NOMO-1 treated with DMSO at 0.1 percent for 48 hours (cell line): ENCODE measurements at regions not wholly inside any gene's neighbourhood (a gene's known extent, or its start where the extent isn't known, plus 50 kb on each side); places are given as distances from the start of the nearest gene placed in this dataset.
A peak's percentile ranks its signal among the peaks of the same experiment; 100 is the strongest.

Experiments used
- DNase-seq: peaks from one replicate; lab custom pipeline; 2025; ENCODE audit not compliant: unreplicated experiment; lab: John Stamatoyannopoulos, UW

DNA sequence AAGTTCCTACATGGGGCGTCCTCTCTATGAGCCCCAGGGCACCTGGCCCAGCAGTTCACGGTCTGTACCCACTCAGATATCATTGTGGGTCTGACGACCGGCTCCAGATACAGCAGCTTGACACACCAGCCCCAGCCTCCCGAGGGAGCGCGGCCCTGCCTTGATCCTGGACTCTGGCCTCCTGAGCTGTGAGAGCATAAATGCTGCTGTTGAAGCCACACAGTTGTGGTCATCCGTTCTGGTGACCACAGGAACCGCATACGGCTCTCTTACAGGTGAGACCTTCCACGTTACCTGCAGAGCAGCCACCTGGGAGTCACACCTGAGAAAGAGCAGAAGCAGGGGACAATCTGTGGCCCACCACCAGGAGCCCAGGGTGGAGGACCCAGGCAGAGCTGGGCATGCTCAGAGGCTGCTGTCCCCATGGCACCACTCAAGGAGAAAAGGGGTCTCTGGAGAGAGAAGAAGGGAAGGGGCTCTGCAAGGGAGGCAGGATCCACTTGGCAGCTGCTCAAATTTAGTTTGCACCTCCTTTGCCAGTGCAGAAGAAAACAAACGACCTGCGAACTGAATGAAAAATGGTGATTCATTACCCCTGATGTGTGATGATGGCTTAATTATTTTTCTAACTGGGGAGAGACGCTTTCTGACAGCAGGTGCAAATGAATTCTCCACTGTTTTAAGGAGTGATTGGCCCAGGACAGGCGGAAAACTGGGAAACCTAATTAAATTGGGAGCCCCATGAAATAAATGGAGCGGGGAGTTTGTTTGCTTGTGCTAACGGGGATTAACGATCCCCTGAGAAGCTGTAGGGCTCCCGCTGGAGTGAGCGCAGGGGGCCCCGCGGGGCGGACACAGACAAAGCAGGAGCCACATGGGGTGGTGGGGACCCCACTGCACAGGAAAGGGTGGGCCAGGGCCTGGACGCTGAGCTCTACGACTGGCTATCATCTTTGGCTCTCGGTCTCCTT is 208.9 kb downstream of the RBFOX3 start:
- no peak for DNase-seq

DNA sequence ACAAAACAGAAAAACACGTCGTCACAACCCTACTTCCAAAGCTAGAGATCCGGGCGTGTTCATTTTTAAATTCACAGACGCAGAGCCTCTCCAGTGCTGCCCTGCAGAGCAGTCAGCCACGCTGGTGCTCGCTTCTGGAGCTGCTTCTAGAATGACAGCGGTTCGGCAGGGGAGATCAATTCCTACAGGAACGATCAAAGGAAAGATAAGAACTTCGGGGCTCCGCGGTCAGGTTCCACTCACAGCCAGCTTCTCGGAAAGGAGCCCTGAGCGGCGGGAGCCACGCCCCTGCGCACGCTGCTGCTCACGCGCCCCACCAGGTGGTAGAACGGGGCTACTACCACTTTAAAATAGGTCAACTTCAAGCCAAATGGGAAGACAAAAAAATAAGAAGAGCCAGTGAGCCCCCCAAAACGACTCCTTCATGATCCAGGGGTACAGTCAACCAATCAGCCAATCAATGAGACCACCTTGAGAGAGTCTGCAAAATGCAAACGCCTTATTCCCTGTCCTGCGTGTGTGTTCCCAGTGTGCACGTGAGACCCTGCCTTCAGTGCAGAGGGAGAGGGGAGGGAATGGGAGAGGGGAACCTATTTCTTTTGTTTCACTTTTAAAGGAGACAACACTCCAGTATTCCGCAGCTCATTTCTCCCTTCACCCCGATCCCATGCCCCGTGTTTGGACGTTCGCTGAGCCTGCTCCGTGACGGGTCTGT is 209.7 kb downstream of the RBFOX3 start:
- DNase-seq = peak; percentile 61

DNA sequence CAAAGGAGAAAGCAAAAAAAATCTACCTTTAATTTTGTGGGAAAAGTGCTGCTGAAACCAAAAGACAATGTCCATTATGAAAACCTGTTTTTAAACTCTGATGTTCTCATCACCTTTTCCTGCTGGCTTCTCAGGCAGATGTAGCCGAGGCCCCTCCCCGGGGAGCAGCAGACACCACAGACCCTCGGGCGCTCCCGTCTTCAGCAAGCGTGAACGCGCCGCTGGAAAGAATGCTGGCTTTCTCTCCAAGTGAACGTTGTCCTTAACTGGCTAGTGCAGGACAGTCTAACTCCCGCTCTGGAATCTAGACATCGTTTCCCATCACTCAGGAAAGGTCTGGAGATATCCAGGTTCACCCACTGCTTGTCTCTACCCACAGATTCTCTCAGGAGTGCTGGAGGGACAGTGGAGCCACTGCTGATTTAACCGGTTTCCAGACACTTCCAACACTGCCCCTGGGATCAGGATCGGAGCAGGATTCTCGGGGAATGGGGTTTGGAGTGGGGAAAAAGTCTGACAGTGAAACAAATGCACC is 211.2 kb downstream of the RBFOX3 start:
- DNase-seq = no peak

DNA sequence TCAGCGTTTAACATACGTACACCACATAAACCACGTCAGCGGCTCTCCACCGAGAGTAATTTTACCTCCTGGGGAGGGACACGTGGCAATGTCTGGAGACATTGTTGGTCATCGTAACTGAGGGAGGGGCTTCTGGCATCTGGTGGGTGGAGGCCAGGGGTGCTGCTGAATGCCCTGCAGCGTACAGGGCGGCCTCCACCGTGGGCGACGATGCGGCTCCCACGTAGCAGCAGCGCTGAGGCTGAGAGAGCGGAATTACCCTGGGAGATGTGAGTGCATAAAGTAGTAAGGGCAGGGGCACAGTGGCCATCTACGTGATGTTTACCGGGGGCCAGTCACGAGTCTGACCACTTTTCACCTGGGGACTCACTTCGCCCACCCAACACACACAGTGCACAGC is 212.4 kb downstream of the RBFOX3 start:
- DNase-seq = no peak

DNA sequence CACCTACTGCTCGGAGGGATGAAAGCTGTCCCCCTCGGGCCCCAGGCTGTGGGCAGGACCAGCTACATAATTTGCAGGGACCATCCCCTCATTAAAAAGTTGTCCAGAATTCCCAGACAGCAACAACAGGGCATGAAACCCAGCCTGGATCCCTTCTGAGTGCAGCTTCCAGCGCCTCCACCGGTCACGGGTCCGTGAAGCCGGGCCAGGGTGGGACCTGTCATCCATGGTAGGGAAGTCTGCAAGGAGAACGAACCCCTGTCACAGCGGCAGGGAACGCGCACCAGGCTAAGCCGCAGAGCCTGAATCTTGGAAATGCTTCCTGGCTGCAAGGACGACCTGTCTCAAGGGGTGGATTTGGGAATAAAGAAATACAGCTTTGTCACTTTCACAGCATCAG is 214.2 kb downstream of the RBFOX3 start:
- DNase-seq = no peak

DNA sequence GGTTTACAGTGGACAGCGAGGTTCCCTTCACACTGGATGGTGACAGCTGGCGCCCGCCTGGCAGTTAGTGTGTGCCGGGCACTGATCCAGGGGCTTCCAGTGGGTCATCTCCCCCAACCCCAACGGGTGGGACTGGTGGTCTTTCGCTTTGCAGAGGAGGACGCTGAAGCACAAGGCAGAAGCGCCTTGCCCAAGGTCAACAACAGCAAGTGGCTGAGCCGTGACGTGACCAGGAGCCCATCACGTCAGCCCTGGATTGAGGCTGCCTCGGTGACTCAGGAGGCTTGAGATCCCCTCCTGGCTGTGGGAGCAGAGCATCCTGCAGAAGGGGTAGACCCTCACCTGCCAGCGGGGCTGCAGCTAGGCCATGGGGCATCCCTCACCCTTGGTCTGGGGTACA is 215.3 kb downstream of the RBFOX3 start:
- no peak for DNase-seq

DNA sequence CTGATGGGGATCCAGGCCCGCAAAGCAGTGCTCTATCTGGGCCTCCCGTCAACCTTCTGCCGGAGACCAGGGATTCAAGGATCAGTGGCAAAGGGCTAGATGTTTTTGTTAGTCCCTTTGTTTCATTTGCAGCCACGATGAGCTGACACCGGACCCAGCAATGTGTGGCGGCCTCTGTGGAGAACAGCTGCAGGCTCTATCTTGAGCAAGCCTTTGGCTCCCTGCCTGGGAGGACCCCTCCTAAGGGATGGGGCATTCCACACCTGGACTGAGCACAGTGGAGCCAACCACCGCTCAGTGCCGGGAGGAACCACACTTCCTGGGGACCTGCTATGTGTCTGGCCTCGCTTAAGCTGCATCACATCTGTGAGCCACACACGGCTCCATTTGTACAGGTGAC is 215.8 kb downstream of the RBFOX3 start:
- DNase-seq = no peak

DNA sequence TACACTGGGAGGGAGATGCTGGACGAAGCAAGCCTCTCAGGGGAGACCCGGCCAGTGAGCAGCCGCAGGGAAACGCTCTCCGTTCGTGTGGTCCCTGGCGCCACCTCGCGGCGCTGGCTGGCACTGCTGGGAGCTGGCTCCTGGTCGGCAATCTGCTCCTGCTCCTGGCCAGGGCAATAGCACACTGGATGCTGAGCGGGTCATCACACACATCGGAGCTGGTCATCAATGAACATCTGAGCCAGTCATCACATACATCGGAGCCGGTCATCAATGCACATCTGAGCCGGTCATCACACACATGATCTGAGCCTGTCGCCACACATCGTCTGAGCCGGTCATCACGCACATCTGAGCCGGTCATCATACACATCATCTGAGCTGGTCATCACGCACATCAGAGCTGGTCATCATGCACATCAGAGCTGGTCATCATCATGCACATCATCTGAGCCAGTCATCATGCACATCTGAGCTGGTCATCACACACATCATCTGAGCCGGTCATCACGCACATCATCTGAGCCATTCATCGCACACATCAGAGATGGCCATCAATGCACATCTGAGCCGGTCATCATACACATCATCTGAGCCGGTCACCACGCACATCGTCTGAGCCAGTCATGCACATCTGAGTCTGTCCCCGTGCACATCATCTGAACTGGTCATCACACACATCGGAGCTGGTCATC is 217.3 kb downstream of the RBFOX3 start:
- peak; percentile 5 for DNase-seq

DNA sequence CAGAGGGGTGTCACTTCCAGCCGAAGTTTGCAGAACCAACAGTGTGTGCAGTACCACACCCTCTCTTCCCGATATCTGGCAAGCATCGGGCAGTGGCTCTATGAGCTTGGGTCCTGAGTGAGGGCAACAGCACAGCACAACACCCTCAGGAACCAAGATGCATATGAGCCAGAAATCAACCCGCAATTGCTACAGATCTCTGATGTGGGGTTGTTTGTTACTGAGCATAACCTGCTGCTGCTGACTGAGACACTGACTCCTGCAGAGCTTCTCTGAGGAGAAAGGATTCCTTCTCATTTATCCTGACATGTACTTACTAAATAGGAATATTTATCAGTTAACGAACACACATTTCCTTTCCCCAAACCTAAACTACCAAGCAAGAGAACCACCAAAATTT is 218.3 kb downstream of the RBFOX3 start:
- no peak for DNase-seq

DNA sequence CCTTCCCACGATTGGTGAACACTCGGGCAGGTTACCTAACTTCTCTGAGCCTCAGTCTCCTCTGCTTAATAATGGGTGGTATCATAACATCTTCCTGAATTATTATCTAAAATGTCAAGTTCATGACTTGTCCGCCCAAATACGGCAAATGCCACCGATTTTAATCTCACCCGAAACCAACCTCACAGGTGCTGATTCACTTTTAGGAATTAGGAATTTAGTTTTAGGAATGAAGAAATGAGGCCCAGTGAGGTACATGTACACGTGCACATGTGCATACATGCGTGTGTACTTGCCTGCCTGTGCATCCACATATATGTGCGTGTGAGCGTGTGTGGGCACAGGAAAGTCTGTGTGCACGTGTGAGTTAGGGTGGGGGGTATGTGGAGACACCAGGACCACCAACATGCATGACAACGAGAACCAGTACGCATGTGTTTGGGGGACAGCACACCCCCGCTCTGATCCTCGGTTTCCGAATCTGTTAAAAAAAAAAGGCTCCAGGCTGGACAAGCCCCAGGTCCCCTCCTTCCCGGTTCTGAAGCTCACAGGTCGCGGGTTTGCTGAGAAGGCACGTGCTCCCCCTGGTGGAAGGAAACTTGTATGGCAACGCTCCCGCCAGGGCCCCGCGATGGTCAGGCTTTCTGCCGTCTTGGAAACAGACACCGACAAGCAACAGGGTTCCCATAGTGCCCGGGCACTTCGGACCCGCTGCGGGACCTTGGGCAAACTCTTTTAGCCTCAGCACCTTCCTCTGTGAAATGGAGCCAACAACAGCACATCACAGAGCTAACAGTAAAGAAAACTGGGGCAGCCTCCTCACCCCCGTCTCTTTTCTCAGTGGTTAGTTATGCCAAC is 219.2 kb downstream of the RBFOX3 start:
- DNase-seq = peak; percentile 41

DNA sequence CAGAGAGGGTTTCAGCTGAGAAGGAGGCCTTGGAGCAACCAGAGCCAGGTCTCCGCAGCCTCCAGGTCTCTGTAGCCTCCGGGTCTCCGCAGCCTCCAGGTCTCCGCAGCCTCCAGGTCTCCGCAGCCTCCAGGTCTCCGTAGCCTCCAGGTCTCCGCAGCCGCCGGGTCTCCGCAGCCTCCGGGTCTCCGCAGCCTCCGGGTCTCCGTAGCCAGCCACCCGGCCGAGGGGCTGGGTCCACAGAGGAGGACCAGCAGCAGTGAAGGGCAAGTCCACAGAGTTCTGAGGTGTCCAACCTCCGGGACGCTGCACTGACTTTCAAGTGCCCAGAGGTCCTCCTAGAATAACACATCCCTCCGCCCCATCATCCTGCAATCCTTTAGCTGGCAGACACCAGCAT is 221.0 kb downstream of the RBFOX3 start:
- no peak for DNase-seq

DNA sequence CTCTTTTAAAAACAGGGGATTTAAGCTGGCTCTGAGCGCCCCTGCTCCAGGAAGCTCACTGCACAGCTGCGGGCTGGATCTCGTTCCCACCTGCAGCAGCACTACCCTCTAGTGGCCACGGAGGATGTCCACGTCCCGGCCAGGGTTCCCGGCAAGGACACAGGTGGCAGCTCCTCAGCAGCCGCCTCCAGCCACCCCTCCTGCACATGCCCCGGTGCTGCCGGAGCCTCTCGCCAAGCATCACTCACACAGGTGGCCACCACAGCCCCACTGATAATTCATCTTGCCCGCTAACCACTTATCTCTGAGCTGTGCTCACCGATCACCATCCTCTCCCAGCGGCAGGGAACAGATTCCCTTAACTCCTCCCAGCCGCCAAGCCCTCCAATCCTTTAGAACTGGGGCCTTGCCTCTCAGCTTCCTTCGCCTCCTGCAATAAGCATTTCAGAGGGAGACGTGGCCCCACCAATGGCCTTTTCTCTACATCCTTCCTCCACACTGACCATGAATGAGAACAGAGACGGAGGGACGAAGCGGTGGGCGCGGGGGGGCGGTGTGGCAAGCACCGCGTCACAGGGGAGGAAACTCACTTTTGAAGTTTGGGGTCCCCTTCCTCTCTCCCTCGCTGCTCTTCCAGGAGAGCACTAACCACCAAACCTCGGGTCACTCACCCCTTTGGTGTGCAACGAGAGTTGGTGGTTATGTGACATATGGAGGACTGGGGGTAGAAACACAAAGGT is 222.1 kb downstream of the RBFOX3 start:
- peak; percentile 5 for DNase-seq

DNA sequence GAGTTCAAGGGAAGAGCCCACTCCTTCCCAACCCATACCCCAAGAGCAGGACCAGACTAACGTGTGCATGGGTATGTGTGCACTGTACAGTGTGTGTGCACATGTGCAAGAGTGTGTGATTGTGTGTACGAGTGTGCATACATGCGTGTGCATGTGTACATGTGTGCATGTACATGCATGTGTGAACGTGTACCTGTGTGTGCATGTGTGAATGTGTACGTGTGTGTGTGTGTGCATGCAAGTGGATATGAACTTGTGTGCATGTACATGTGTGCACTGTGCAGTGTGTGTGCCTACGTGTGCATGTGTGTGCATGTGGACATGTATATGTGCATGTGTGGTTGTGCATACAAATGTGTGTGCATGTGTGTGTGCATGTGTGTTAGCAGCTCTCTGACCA is 223.1 kb downstream of the RBFOX3 start:
- DNase-seq = no peak

DNA sequence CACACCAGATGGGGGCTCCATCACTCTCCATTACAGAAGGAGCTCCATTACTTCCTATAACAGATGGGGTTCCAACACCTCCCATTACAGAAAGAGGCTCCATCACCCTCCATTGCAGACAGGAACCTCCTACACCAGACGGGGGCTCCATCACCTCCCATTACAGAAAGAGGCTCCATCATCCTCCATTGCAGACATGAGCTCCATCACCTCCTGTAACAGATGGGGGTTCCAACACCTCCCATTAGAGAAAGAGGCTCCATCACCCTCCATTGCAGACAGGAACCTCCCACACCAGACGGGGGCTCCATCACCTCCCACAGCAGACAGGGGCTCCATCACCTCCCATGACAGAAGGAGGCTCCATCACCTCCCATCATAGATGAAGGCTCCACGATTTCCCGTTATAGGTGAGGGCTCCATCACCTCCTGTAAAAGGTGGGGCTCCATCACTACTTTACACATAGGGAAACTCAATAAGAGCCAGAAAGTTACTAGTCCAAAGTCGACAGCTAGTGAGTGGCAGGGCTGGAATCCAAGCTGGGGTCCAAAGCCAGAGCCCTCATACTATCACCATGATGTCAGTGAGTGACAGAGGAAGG is 224.8 kb downstream of the RBFOX3 start:
- no peak for DNase-seq

DNA sequence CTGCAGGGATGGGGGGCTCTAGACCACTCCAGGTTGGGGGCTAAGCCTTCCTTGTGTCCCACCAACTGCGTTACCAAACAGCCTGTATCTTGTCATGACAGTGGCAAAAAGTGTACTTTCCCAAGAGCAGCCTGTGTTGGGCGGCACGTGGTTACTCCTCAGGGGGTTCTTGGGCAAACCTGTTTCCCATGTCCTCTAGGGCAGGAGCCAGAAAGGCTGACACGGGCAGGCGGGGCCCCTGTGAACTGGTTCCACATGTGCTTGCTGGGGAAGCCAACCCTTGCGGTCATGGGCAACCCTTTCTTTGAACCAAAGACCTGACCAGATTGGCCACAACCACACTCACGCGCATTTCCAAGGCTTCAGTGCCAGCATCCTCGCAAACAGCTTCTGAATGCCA is 228.5 kb downstream of the RBFOX3 start:
- no peak for DNase-seq

DNA sequence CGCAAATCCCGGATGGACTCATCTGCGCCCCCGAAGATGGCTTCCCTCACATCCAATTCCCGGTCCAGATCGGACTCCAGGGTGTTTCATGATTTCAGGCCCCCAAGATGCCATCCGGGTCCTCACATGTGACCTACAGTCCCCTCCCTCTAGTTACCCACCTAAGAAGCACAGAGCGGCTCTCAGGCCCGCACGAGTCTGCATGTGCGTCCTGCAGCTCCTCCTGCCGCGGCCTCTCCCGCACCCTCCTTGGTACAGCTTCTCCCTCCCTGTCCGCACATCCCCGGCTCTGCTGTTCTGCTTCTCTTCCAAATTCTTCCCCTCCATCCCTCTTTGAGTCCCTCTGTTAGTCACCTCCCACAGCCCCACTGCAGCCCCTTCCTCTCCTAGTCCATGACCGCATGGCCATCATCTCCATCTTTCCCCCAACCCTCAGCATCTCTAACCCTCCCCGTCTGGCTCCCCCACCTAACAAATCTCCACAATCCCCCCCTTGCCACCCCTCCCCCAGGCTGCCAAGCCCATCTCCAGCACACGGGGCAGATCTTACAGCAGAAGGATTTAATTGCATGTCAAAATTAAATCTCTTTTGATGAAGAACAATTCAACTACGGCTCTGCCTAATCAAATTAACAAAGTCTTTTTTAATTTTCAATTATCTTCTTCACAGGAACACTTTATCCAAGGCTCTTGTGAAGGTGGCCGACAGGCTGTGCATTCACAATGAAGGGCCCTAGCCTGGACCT is 231.0 kb downstream of the RBFOX3 start:
- no peak for DNase-seq

DNA sequence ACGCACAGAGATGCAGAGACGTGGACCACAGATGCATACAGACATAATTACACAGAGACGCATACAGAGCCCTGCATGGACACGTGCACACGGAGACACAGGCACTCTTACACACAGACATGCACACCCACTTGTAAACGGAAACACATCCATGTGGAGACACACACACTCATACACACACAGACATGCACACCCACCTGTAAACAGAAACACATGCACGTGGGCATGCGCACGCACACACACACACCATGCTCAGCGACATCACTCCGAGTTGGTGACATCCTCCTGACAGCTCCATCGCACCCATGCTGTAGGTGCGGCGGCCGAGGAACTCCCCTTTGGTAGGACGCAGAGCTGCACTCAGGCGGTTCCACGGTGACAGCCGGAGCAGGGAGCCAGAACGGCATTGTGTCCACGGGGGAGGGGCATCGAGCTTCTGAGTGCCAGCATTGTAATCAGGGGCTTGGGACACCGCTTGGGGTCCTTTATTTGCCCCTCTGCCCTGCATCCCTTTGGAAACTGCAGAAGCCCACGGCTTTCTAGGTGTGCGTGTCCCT is 233.5 kb downstream of the RBFOX3 start:
- DNase-seq = no peak

DNA sequence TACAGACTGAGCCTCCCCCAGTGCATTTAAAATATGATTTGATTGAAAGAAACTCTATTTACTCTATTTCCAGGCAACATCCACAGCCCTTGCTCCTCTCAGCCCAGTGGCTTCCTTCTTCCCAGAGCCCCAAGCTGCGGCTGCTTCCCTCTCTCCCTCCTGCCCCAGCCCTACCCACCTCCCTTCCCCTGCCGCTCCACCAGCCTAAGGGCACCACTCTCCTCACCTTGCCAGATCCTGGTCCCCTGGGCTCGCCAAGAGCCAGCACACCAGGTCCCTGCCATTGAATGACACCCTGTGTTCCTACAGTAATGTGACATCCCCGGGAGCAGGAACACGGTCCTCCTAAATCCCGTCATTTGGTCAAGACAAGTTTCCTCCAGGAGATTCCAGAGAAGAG is 236.0 kb downstream of the RBFOX3 start:
- DNase-seq = no peak
